ENCODE measurements at regions not wholly inside any gene's neighbourhood (a gene's known extent, or its start where the extent isn't known, plus 50 kb on each side); places are given as distances from the start of the nearest gene placed in this dataset.

DNA sequence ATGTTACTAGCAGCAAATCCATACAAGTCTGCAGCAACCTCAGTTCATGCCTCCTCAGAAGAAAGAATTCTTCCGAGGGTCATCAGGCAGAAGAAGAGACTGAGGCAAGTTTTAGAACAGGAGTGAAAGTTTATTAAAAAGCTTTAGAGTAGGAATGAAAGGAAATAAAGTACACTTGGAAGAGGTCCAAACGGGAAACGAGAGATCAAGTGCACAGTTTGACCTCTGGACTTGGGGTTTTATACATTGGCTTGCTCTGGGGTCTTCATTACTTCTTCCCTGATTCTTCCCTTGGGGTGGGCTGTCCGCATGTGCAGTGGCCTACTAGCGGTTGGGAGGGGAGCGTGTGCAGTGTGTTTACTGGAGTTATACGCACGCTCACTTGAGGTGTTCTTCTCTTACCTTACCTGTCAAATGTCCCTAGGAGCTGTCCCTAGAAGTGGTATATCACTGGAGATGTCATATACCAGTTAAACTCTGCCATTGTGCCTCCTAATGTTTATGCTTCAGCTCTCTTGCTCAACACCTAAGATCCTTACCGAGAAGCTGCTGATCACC is 372.8 kb upstream of the KITLG start:
- Histone ChIP-seq H3K9ac (ENCODE audit: low read length) (peak overlapping the region; percentile 24), H3K4ac (ENCODE audit: low read depth, low read length) (no peak overlapping the region), H3K14ac (ENCODE audit: low read length) (no peak overlapping the region), H4K12ac (ENCODE audit: low read depth, low read length) (no peak overlapping the region), H3K4me3 (ENCODE audit: low read depth, low read length) (no peak overlapping the region), H4K8ac (ENCODE audit: low read depth, low read length) (no peak overlapping the region), H3K79me2 (ENCODE audit: control insufficient read depth, insufficient read depth, low read length, poor library complexity) (no peaks in the 10 kb centered on the region), H3K4me1 (ENCODE audit: control insufficient read depth in 1 of 2, insufficient read depth in 2 of 2, low read length in 2 of 2) (no peaks in the 10 kb centered on the region), H3K27ac (ENCODE audit: low read depth, low read length) (no peak overlapping the region), H4K91ac (ENCODE audit: low read depth, low read length) (no peak overlapping the region), H2BK5ac (ENCODE audit: low read depth, low read length, poor library complexity) (no peak overlapping the region), H3K18ac (ENCODE audit: low read length) (no peak overlapping the region), H2AK5ac (ENCODE audit: low read length) (no peak overlapping the region), H2AFZ (ENCODE audit: insufficient read depth, low read length, poor library complexity) (no peak overlapping the region), H3K79me1 (ENCODE audit: low read length) (no peaks in the 10 kb centered on the region), H3K4me2 (ENCODE audit: low read length) (no peak overlapping the region), H3K36me3 (ENCODE audit: control insufficient read depth in 1 of 2, insufficient read depth in 2 of 2, low read length in 2 of 2) (no peaks in the 10 kb centered on the region), H3K9me3 (ENCODE audit: insufficient read depth, low read depth, low read length) (no peaks in the 10 kb centered on the region), H2BK120ac (ENCODE audit: insufficient read depth, low read length, poor library complexity) (no peak overlapping the region), H3K23ac (ENCODE audit: low read length) (no peak overlapping the region), H3K27me3 (ENCODE audit: insufficient read depth, low read length) (no peaks in the 10 kb centered on the region), H2BK12ac (ENCODE audit: low read length) (no peak overlapping the region)
- no CpG with 5 or more reads among the region's 9 CpGs for WGBS (ENCODE audit: extremely low coverage, insufficient coverage, insufficient read length)
- DNase-seq, result no peak

DNA sequence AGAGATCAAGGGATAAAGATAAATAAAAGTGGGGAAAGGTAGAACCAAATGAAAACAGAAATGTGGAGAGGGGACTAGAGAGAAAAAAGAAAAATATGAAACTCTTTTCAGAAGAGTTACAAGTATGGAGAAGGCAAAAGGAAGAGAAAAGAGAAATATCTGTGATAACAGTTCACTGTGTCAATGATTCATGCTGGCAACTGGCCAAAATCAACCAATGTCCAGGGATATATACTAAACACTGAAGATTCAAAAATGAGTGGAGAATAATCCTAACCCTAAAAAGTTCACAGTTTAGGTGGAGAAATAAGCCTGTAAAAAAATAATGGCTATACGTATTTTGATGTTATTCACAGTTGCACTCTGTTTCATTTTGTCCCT is 372.3 kb upstream of the KITLG start:
- Histone ChIP-seq H2BK12ac (ENCODE audit: low read length) (no peak overlapping the region), H2AFZ (ENCODE audit: insufficient read depth, low read length, poor library complexity) (no peak overlapping the region), H3K4me2 (ENCODE audit: low read length) (no peak overlapping the region), H3K23ac (ENCODE audit: low read length) (no peak overlapping the region), H3K18ac (ENCODE audit: low read length) (no peak overlapping the region), H3K14ac (ENCODE audit: low read length) (no peak overlapping the region), H3K9ac (ENCODE audit: low read length) (no peak overlapping the region), H3K4me3 (ENCODE audit: low read depth, low read length) (no peak overlapping the region), H3K4me1 (ENCODE audit: control insufficient read depth in 1 of 2, insufficient read depth in 2 of 2, low read length in 2 of 2) (no peaks in the 10 kb centered on the region), H2AK5ac (ENCODE audit: low read length) (no peak overlapping the region), H2BK120ac (ENCODE audit: insufficient read depth, low read length, poor library complexity) (no peak overlapping the region), H3K9me3 (ENCODE audit: insufficient read depth, low read depth, low read length) (no peaks in the 10 kb centered on the region), H3K27ac (ENCODE audit: low read depth, low read length) (no peak overlapping the region), H3K27me3 (ENCODE audit: insufficient read depth, low read length) (no peaks in the 10 kb centered on the region), H4K91ac (ENCODE audit: low read depth, low read length) (no peak overlapping the region), H4K12ac (ENCODE audit: low read depth, low read length) (no peak overlapping the region), H3K79me1 (ENCODE audit: low read length) (no peaks in the 10 kb centered on the region), H4K8ac (ENCODE audit: low read depth, low read length) (no peak overlapping the region), H3K4ac (ENCODE audit: low read depth, low read length) (no peak overlapping the region), H3K36me3 (ENCODE audit: control insufficient read depth in 1 of 2, insufficient read depth in 2 of 2, low read length in 2 of 2) (no peaks in the 10 kb centered on the region), H3K79me2 (ENCODE audit: control insufficient read depth, insufficient read depth, low read length, poor library complexity) (no peaks in the 10 kb centered on the region), H2BK5ac (ENCODE audit: low read depth, low read length, poor library complexity) (no peak overlapping the region)
- no CpG with 5 or more reads among the region's 1 CpG for WGBS (ENCODE audit: extremely low coverage, insufficient coverage, insufficient read length)
- no peak for DNase-seq

DNA sequence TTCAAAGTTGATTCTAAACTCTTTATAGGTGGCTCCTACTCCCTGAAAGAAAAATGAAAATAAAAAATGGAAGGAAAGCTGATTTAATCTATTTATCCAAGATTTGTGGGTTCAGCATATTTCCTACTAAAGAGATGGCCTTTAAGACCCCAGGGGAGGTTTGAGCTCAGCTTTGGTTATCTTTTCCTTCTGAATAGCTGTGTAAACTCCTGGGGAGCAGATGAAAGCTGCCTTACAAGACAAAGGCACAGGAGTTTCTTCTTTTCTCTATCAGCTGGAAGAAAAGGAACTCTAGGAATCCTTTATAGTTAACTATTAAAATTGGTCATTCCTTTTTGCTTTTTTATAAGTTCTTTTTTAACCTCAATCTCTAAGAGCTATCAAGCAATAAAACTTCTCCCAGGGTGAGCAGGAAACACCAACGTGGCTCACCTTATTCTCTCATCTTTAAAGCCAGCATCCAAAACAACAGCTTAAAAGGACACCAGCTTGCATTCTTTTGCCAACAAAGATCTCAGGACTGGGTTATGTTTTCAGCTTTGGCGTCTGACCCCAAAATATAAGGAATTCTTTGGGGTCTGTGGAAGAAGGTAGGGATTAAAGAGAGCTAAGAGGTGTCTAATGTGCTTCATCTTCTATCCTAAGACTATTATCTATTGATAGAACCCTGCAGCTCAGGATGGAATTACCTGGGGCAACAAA is 371.7 kb upstream of the KITLG start:
- WGBS (ENCODE audit: extremely low coverage, insufficient coverage, insufficient read length), result no CpG with 5 or more reads among the region's 2 CpGs
- Histone ChIP-seq H3K4me2 (ENCODE audit: low read length) (no peak overlapping the region), H3K23ac (ENCODE audit: low read length) (no peak overlapping the region), H2AK5ac (ENCODE audit: low read length) (no peak overlapping the region), H3K79me1 (ENCODE audit: low read length) (no peaks in the 10 kb centered on the region), H4K8ac (ENCODE audit: low read depth, low read length) (no peak overlapping the region), H4K12ac (ENCODE audit: low read depth, low read length) (no peak overlapping the region), H3K27ac (ENCODE audit: low read depth, low read length) (no peak overlapping the region), H3K4ac (ENCODE audit: low read depth, low read length) (no peak overlapping the region), H3K9me3 (ENCODE audit: insufficient read depth, low read depth, low read length) (no peaks in the 10 kb centered on the region), H3K27me3 (ENCODE audit: insufficient read depth, low read length) (no peaks in the 10 kb centered on the region), H2BK5ac (ENCODE audit: low read depth, low read length, poor library complexity) (no peak overlapping the region), H3K9ac (ENCODE audit: low read length) (no peak overlapping the region), H2BK12ac (ENCODE audit: low read length) (no peak overlapping the region), H2BK120ac (ENCODE audit: insufficient read depth, low read length, poor library complexity) (no peak overlapping the region), H3K4me3 (ENCODE audit: low read depth, low read length) (no peak overlapping the region), H2AFZ (ENCODE audit: insufficient read depth, low read length, poor library complexity) (no peak overlapping the region), H3K14ac (ENCODE audit: low read length) (no peak overlapping the region), H3K79me2 (ENCODE audit: control insufficient read depth, insufficient read depth, low read length, poor library complexity) (no peaks in the 10 kb centered on the region), H3K4me1 (ENCODE audit: control insufficient read depth in 1 of 2, insufficient read depth in 2 of 2, low read length in 2 of 2) (no peaks in the 10 kb centered on the region), H3K18ac (ENCODE audit: low read length) (no peak overlapping the region), H3K36me3 (ENCODE audit: control insufficient read depth in 1 of 2, insufficient read depth in 2 of 2, low read length in 2 of 2) (no peaks in the 10 kb centered on the region), H4K91ac (ENCODE audit: low read depth, low read length) (no peak overlapping the region)
- no peak for DNase-seq

DNA sequence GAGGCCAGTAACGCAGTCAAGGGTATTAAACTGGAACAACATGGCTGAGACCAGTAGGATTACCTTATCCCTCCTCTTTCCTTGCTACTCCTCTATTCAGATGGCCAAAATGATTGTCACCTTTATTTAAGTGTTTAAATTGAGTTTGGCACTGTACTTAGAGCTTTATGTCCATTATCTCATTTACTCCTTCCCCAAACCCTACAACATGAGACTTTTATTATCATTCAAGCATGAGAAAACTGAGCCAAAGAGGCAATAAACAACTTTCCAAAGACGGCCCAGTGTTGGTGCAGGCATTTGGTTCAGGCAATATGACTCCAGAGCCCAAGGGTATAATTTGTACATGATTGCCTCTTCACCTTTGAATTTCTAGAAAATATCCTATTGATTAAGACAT is 370.9 kb upstream of the KITLG start:
- peaks cover 1% of the 10 kb centered on the region for H3K79me1 ChIP-seq (ENCODE audit: low read length)
- no peak overlapping the region for H2BK120ac ChIP-seq (ENCODE audit: insufficient read depth, low read length, poor library complexity)
- no peak for DNase-seq
- no peak overlapping the region for H2AFZ ChIP-seq (ENCODE audit: insufficient read depth, low read length, poor library complexity)
- no peaks in the 10 kb centered on the region for H3K4me1 ChIP-seq (ENCODE audit: control insufficient read depth in 1 of 2, insufficient read depth in 2 of 2, low read length in 2 of 2)
- no peak overlapping the region for H3K27ac ChIP-seq (ENCODE audit: low read depth, low read length)
- H2BK5ac ChIP-seq (ENCODE audit: low read depth, low read length, poor library complexity), result no peak overlapping the region
- H3K18ac ChIP-seq (ENCODE audit: low read length), result no peak overlapping the region
- H2AK5ac ChIP-seq (ENCODE audit: low read length), result no peak overlapping the region
- H3K9ac ChIP-seq (ENCODE audit: low read length), result no peak overlapping the region
- H3K4me3 ChIP-seq (ENCODE audit: low read depth, low read length), result no peak overlapping the region
- H4K8ac ChIP-seq (ENCODE audit: low read depth, low read length), result no peak overlapping the region
- H3K27me3 ChIP-seq (ENCODE audit: insufficient read depth, low read length), result no peaks in the 10 kb centered on the region
- WGBS (ENCODE audit: extremely low coverage, insufficient coverage, insufficient read length), result no CpG with 5 or more reads among the region's 2 CpGs
- no peak overlapping the region for H4K91ac ChIP-seq (ENCODE audit: low read depth, low read length)
- H3K4ac ChIP-seq (ENCODE audit: low read depth, low read length), result no peak overlapping the region
- no peak overlapping the region for H4K12ac ChIP-seq (ENCODE audit: low read depth, low read length)
- no peaks in the 10 kb centered on the region for H3K36me3 ChIP-seq (ENCODE audit: control insufficient read depth in 1 of 2, insufficient read depth in 2 of 2, low read length in 2 of 2)
- H3K23ac ChIP-seq (ENCODE audit: low read length), result no peak overlapping the region
- H3K79me2 ChIP-seq (ENCODE audit: control insufficient read depth, insufficient read depth, low read length, poor library complexity), result no peaks in the 10 kb centered on the region
- no peak overlapping the region for H2BK12ac ChIP-seq (ENCODE audit: low read length)
- H3K9me3 ChIP-seq (ENCODE audit: insufficient read depth, low read depth, low read length), result no peaks in the 10 kb centered on the region
- no peak overlapping the region for H3K4me2 ChIP-seq (ENCODE audit: low read length)
- H3K14ac ChIP-seq (ENCODE audit: low read length), result no peak overlapping the region

Data from trophoblast cell (in vitro differentiated cells and primary cell).